Stimulated activated CD4-positive, alpha-beta T cell treated with anti-CD3 and anti-CD28 coated beads, Interleukin-12 subunit alpha, Interleukin-12 subunit beta, amount 100 ng/mL, for 48 hours (primary cell): ENCODE measurements at regions not wholly inside any gene's neighbourhood (a gene's known extent, or its start where the extent isn't known, plus 50 kb on each side); places are given as distances from the start of the nearest gene placed in this dataset.
"Not testable (repeated sequence)": the region's sequence is repeated elsewhere in the genome, so short reads cannot be mapped to it uniquely, and the experiment has no call there.

Experiments
- DNase-seq, 3 donors: peaks; one replicate each; pipeline ENCODE4 v3.0.0-alpha.2; 2020; ENCODE audit warnings: low read depth in 2 of 3, low spot score in 1 of 3

- DNase-seq: no peak
Observed at GRCh38 chr1:208465266-208465665, 221.1 kb upstream of the PLXNA2 start.

GRCh38 chr1:208465786-208466590 is 221.8 kb upstream of the PLXNA2 start:
- DNase-seq: no peak

GRCh38 chr1:208467151-208467780 is 223.1 kb upstream of the PLXNA2 start:
- no peak for DNase-seq

GRCh38 chr1:208475449-208475848 is 231.3 kb upstream of the PLXNA2 start:
- DNase-seq: no peak

- no peak for DNase-seq
Observed at GRCh38 chr1:208475951-208476845, 232.0 kb upstream of the PLXNA2 start.

GRCh38 chr1:208476846-208477170 is 232.6 kb upstream of the PLXNA2 start:
- no peak for DNase-seq

GRCh38 chr1:208479435-208479834 is 235.3 kb upstream of the PLXNA2 start:
- no peak for DNase-seq

- no peak for DNase-seq
Observed at GRCh38 chr1:208485512-208485911, 241.3 kb upstream of the PLXNA2 start.

GRCh38 chr1:208486677-208487076 is 242.5 kb upstream of the PLXNA2 start:
- no peak for DNase-seq

GRCh38 chr1:208488432-208488831 is 244.2 kb upstream of the PLXNA2 start:
- DNase-seq: not testable (repeated sequence)

GRCh38 chr1:208496467-208497371 is 252.5 kb upstream of the PLXNA2 start:
- no peak for DNase-seq

GRCh38 chr1:208497866-208498541 is 253.8 kb upstream of the PLXNA2 start:
- DNase-seq: no peak

GRCh38 chr1:208499026-208499425 is 254.8 kb upstream of the PLXNA2 start:
- DNase-seq: no peak

- no peak for DNase-seq
Observed at GRCh38 chr1:208499601-208500000, 255.4 kb upstream of the PLXNA2 start.

GRCh38 chr1:208500375-208500774 is 256.2 kb upstream of the PLXNA2 start:
- DNase-seq: no peak

GRCh38 chr1:208501542-208501941 is 257.4 kb upstream of the PLXNA2 start:
- DNase-seq: no peak

- DNase-seq: no peak
Observed at GRCh38 chr1:208503787-208504186, 259.6 kb upstream of the PLXNA2 start.

- DNase-seq: no peak
Observed at GRCh38 chr1:208506812-208507211, 262.6 kb upstream of the PLXNA2 start.

GRCh38 chr1:208509072-208509471 is 264.9 kb upstream of the PLXNA2 start:
- DNase-seq: no peak
